ENCODE measurements at regions not wholly inside any gene's neighbourhood (a gene's known extent, or its start where the extent isn't known, plus 50 kb on each side); places are given as distances from the start of the nearest gene placed in this dataset.

DNA sequence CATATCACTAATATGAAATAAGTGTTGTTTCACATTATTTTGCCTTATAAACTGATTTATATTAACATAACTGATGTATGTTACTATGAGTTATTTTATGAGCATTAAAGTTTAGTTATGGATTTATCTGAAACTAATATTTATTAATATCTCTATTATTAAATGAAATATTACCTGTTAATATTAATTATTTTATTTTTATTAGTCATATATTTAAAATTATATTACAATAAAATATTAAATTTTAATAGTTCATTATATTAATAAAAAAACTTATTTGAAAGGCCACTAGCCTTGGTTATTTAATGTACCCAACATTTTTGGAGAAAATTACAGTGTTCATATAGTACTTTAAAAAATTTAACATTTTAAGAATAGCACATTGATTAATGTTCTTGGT lies 1643.4 kb upstream of the MIR17HG start:
- no peak for DNase-seq (ENCODE audit: low read depth in 2 of 2)

DNA sequence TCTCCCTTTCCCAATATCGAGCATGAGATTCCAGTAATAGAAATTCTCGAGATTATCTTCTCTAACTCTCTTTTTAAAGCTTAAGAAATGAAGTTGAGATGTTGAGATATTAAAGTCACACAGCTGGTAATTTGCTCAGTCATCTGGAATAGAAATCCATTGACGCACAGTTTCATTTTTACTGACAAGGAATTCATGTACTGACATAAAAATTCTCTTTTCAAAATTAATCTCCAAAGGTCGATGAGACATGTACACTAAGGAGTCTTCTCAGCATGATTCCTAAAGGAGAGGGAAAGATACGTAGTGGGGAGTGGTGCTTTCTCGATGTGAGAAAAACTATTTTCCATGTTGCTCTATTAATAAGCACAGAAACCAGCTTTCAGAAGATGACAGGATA lies 1639.5 kb upstream of the MIR17HG start:
- DNase-seq (ENCODE audit: low read depth in 2 of 2) = no peak

DNA sequence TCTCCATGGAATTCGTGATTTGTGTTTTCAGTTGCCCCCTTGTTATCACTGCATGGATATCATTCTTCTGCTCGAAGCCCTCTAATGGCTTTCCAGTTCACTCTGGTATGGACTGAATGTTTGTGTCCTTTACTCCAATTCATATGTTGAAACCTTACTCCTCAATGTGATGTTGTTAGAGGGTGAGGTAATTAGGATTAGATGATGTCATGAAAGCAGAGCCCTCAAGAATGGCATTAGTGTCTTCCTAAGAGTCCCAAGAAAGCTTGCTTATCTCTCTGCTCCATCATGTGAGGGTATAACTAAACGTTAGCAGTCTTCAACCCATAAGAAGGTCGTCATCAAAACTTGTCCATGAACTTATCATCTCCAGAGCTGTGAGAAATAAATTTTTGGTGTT lies 1626.3 kb upstream of the MIR17HG start:
- no peak for DNase-seq (ENCODE audit: low read depth in 2 of 2)

DNA sequence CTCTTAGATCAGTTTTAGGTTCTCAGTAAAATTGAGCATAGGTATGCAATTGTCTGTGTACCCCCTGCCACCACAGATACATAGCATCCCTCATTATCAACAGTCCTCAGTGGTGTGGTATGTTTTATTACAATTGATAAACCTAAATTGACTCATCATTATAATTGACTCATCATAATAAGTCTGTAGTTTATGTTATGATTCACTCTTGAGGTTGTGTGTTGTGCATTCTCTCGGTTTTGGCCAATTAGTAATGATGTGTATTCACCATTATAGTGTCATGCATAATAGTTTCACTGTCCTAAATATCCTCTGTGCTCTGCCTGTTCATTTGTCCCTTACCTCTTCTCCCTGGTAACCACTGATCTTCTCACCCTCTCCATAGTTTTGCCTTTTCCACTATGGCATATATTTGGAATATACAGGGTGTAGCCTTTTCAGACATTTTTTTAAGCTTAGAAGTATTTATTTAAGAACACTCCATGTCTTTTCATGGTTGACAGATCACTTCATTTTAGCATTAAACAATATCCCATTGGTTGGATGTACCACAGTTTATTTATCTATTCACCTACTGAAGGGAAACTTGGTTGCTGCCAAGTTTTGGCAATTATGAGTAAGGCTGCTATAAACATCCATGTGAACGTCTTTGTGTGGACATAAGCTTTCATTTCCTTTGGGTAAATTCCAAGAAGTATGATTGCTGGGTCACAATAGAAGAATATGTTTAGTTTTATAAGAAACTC lies 1620.6 kb upstream of the MIR17HG start:
- no peak for DNase-seq (ENCODE audit: low read depth in 2 of 2)

DNA sequence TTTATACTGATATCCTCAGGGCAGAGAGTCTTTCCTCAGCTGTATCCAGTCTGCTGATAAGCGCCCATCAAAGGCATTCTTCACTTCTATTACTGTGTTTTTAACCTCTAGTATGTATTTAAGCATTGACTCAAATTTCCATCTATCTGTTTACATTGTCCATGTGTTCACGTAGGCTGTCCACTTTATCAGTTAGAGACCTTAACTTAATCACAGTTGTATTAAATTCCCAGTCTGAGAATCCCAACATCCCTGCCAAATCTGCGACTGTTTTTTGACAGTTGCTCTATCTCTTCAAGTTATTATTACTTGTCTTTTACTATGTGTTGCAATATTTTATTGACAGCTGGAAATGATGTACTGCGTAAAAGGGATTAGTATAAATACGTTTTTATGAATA lies 1613.7 kb upstream of the MIR17HG start:
- DNase-seq (ENCODE audit: low read depth in 2 of 2) = no peak

DNA sequence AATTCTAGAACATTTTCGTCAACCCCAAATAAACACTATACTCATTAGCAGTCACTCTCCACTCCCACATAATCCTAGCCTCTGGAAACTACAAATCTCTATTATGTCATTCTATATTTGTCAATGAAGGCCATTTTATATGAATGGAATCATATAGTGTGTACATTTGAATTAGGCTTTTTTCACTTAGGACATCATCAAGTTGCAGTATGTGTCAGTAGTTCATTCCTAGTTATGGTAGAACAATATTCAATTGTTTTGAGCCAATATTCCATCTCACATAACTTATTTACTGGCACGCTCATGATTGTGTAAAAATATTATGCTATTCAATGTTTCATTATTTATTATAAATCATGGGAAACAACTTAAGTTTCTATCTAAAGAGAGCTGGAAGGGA lies 1610.4 kb upstream of the MIR17HG start:
- no peak for DNase-seq (ENCODE audit: low read depth in 2 of 2)

DNA sequence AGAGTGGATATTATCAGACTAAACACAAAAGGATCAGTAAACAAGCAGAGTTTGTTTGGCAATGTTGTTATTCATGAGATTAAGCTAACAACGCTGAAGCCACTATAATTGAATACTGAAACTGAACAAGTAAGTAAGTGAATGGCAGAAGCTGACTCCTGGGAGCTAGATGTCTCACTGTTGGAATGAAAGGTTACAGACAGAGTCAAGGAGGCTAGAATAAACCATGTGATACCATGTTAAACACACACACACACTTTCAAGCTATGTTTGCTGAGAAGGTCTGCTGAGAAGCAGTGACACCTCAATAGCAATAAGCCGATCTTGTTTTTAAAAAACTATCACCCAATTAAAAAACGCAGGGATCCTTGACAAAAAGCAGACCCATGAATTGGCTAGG lies 1609.4 kb upstream of the MIR17HG start:
- DNase-seq (ENCODE audit: low read depth in 2 of 2) = no peak

DNA sequence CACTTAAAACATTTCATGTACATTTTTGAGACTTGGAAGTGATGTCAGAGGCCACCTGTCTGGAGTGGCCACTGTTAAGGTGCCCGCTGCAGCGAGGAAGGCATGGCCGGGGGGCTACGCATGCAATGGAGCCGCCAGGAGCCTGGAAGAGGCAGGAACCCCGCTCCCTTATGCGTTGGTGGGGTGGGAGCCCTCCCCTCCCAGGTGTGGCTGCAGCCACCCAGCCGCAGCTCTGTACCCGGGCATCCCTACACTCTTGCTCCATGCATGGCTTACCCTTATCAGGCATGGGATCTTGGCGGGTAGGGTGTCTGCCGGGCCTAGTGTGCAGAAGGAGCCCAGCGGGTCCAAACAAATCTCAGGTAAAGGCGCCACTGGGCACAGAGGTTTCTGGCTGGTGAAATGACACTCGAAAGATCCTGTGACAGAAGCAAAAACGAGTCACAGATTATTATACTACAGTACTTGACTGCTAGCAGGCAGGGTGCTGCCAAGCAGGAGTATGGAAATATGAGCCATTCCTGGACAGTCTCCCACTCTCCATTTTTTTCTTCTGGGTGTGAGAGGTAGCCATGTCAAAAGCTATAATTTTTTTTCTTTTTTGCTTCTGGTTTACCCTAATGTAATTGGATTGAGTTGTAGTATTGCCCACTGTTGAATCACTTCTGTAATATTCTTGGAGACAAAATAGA lies 1606.3 kb upstream of the MIR17HG start:
- DNase-seq (ENCODE audit: low read depth in 2 of 2) = no peak

DNA sequence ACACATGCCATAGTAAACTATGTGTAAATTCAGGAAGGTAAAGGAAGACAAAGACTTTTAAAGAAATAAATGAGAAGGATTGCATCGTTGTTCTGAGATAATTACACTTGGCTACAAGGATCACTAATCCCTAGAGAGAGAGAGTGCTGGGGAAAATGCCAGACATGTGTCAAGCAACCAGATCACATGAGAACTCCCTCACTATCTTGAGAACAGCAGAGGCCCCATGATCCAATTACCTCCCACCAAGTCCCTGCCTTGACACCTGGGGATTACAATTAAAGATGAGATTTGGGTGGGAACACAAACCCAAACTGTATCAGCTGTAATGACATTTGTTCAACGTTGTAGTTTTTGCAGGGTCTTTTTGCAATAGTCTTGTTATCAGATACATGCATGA lies 1600.9 kb upstream of the MIR17HG start:
- DNase-seq (ENCODE audit: low read depth in 2 of 2) = no peak

DNA sequence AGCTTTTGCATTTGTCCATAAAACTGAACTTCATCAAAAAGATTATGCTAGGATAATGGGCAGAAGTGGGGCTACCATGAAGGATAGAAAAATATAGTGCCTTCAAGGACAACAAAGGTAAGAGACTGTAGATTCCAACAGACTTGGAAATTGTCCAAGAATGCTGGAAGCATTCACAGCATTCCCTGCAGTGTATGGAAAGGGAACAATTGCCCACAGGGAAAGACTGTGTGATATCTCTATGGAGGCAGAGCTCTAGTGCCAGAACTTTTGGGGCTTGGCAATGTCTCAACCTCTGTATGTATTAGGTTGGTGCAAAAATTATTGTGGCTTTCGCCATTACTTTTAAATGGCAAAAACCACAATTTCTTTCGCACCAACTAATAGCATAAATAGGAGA lies 1598.8 kb upstream of the MIR17HG start:
- no peak for DNase-seq (ENCODE audit: low read depth in 2 of 2)

DNA sequence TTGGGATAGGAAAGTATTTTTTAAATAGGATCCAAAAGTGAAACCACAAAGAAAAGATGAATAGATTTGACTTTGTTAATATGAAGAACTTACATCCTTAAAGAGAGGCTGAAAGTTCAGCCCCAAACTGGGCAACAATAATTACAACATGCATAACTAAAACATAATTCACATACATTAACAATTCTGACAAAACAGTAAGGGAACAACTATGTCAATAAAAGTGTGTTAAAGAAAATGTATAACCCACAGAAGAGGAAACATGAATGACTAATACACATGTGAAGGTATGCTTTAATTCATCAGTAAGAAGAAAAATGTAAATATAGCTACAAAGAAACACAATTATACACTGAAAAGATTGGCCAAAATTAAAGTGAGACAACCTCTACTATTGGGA lies 1597.6 kb upstream of the MIR17HG start:
- no peak for DNase-seq (ENCODE audit: low read depth in 2 of 2)

DNA sequence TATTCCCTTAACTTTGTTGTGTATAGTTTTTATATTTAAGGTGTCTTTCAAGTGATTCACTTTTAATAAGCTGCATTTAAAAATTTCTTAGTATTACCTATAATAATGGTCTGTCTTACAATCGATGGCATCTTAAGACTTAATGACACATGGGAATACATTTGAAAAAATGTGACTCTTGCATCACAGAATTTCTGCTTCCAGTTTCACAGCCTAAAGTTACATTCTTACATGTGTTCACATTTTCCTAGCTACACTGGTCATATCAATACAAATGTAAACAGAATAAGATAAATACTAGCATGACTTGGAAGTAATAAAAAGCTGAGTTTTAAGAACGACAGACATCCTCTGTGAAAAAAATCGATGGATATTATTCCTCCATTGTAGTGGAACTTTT lies 1597.1 kb upstream of the MIR17HG start:
- no peak for DNase-seq (ENCODE audit: low read depth in 2 of 2)

DNA sequence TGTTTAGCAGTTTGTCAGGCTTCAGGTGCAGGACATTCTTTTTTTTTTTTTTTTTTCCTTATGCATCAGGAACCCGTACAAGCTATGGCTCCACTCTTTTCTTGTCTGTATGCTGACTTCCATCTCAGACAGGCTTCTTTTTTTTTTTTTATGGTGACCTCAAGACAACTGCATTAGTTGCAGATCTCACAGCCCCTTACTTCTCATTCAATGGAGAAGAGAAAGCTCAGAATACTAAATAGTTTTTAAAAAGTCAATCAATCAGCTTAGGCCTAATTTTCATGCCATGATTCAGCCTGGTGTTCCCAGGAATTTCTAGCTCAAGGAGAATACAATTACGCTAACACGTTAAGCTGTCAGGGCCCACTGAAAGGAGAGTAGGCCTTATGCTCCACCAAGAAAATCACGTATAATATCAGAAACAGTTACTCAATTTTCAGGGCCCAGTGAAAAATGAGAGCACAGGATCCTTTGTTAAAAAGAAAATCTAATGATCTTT lies 1596.0 kb upstream of the MIR17HG start:
- no peak for DNase-seq (ENCODE audit: low read depth in 2 of 2)

DNA sequence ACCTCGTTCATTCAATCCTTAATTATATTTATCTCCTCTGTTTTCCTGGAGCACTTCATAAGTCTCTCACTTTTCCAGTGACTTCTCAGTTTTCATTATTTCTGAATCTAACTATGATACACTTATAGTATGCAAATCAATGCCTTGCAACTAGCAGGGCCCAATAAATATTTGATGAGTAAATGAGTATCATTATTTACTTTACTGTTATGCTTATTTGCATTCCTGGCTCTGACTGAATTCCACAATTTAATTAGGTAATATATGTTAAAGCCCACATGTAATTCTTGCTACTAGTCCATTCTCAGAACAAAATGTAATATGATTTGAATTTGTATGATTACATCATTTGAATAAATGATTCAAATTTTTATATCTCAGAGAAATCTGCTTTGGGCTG lies 1595.1 kb upstream of the MIR17HG start:
- no peak for DNase-seq (ENCODE audit: low read depth in 2 of 2)

DNA sequence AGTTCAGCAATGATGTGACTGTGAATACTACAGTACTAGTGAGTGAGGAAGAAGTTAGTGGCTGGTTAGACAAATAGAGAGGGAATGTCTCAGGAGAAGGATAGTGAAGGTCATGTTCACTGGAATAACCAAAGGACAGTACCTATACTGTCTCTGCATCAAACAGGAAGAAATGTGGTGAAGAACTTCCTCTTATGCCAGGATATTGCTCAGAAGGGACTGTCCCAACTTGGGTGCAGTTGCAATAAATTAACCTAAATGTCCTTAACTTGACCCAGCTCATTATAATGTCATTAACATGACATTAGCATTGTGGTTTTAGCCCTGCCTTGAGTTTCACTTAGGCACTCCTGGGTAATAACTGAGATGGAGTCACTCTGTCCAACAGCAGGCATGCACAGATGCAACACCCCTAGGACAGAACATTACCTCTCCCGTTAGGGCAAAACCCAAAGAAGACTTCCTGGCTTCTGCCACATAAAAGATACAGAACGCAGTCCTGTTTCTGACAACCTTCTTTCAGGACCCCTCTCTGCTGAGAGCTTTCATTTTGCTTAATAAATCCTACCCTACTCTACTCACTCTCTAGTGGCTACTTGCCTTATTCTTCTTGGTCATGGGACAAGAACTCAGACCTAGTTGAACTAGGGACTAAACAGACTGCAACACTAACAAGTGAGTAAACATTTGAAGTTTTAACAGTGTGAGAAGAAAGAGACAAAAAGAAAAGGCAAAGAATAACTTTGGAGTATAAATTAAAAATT lies 1591.6 kb upstream of the MIR17HG start:
- DNase-seq (ENCODE audit: low read depth in 2 of 2) = no peak

DNA sequence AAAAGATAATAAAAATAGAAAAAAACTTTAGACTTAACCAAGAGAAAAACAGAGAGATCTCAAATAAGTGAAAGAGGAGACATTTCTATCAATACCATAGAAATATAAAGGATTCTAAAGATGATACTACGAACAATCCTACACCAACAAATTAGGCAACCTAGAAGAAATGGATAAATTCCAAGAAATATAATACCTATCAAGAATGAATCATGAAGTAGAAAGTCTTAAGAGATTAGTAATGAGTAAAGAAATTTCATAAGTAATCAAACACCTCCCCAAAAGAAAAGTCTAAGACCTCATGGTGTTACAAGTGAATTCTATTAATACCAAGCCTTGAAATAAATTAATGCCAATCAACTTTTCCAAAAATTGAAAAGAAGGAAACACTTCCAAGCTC lies 1584.5 kb upstream of the MIR17HG start:
- no peak for DNase-seq (ENCODE audit: low read depth in 2 of 2)

DNA sequence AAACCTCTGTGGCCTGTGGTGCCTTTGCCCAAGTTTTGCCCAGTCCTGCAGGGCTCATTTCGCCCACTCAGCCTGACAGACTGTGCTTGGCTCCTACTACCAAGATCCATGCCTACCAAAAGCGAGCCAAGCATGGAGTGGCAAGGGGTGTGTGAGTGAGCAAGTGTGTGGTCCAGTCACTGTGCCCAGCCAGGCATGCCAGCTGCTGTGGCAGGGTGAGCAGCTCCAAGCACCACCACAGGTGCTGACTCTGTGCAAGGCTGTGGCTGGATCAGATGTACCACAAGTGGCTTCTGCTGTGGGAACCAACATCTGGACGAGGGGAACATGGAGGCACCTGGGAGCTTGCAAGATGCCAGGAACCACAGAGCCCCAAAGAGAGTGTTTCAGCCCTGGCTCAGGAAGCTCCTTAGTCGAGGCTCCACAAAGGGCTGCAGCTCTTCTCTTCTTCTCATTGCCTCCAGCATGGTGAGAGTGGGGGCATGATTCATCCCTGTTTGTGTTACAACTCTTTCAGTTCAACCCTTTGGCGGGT lies 1564.2 kb upstream of the MIR17HG start:
- DNase-seq (ENCODE audit: low read depth in 2 of 2) = no peak

DNA sequence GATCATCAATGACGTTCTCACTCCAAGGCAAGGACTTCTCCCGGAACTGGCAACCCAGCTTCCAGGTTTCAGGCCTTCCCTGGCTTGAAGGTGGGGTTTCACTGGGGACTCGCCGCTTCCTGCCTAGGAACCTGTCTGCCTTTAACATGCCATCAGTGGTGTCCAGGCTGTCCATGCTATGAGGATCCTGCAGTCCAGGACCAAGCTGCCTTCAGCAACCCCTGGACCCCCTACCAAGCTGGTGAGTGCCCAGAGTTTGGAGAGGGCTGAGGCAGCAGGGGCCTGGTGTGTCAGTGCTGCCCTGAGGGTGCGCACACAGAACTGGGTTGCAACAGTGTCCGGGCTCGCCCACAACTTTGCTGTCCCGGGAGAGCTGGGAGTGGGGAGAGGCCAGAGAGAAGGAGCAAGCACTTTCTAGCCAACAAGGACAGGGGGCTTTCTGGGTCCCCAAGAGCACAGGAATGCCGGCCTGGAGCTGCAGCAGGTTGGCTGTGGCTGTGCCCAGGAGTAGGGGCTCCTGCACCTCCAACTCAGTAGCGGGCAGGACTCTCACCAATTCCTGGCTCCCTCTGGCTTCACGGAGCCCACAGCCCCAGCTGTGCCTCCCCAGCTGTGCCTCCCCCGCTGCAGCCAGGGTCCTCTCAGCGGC lies 1563.2 kb upstream of the MIR17HG start:
- DNase-seq (ENCODE audit: low read depth in 2 of 2) = no peak

DNA sequence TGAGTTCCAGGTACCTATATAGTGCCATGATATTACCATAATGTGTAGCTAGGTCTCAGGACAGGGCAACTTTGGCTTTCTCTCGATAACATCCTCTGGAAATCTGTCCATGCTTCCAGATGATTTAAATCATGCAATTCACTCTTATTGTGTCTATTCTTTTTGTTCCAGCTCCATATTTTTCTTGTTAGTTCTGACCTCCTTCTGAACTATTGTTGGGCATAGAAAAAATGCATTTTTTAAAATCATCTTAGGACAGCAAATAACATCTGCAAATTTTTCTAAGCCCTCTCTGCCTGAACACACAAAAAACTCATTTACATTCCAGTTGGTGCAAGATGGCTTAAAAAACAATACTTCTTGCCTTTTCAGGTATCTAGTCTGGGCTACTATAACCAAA lies 1561.0 kb upstream of the MIR17HG start:
- no peak for DNase-seq (ENCODE audit: low read depth in 2 of 2)

DNA sequence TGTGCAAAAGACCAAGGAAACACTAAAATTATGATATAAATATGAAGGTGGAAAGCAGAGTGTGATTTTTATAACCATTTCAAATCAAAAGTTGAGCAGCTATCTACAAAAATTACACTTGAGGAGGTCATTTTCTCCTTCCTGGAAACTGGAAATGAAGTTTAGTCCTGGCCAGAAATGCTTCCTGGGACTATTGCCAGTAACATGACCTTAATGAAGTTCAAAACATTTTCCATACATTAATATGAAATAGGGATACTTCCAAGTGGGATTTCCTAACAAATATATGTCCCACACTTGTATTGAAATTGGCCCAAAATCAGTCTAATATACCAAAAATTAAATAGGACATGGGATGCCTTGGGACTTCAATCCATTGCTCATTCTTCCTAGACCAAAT lies 1556.8 kb upstream of the MIR17HG start:
- no peak for DNase-seq (ENCODE audit: low read depth in 2 of 2)

DNA sequence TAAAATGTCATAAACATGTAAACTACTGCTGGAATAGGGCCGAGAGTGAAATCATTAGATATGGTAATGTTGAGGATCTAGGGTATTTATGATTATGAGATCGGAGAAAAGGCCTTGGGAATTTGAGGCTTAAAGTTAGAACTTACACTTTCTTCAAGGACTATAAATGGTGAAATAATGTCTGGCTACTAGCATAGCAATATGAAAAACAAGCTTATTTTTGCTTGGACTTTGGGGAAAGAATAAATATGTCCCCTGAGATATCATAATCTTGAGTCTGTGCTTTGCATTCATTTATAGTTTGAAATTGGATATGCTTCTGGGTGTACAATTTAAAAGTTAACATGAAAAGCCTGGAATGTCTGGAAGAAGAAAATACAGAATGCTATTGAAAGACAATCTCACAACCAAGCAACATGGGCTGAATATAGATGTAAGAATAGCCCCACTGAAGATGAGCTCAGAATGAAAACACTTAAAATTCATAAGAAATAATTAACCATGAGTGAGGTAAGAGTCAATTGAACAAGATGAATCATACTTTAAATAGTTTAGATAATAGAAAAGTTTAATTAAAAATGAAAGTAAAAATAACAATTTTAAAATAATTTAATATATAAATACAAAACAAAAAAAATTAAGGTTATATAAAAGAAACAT lies 1555.4 kb upstream of the MIR17HG start:
- no peak for DNase-seq (ENCODE audit: low read depth in 2 of 2)
